SK-N-SH treated with all-trans-retinoic acid at 6 μM for 48 hours (cell line): ENCODE measurements at regions not wholly inside any gene's neighbourhood (a gene's known extent, or its start where the extent isn't known, plus 50 kb on each side); places are given as distances from the start of the nearest gene placed in this dataset.

Experiments
- ESRRG ChIP-seq: fragments of 250-450 bp; sonication (Bioruptor Pico); IDR thresholded peaks from 2 replicates; pipeline ENCODE4 v1.6.1; 2021; ENCODE audit warnings: mild to moderate bottlenecking
- ISL1 ChIP-seq: fragments of 250-450 bp; sonication (Bioruptor Pico); IDR thresholded peaks from 2 replicates; pipeline ENCODE4 v2.1.2; 2022; ENCODE audit warnings: mild to moderate bottlenecking, moderate library complexity
- OSR1 ChIP-seq: fragments of 250-450 bp; sonication (Bioruptor Pico); IDR thresholded peaks from 2 replicates; pipeline ENCODE4 v1.8.0; 2022; ENCODE audit warnings: moderate library complexity, mild to moderate bottlenecking, inconsistent platforms
- TOX ChIP-seq: fragments of 250-450 bp; sonication (Bioruptor Pico); IDR thresholded peaks from 2 replicates; pipeline ENCODE4 v1.8.0; 2021; ENCODE audit warnings: mild to moderate bottlenecking, moderate library complexity, borderline replicate concordance
- ZFP3 ChIP-seq: fragments of 250-450 bp; sonication (Bioruptor Pico); IDR thresholded peaks from 2 replicates; pipeline ENCODE4 v1.5.0; 2020; ENCODE audit warnings: mild to moderate bottlenecking, moderate library complexity
- ZFP30 ChIP-seq: fragments of 450-650 bp; formaldehyde crosslinking; IDR thresholded peaks from 2 replicates; pipeline ENCODE4 v1.5.0; 2022; ENCODE audit warnings: mild to moderate bottlenecking, moderate library complexity
- ZNF70 ChIP-seq: fragments of 450-650 bp; formaldehyde crosslinking; IDR thresholded peaks from 2 replicates; pipeline ENCODE4 v1.5.0; 2020; ENCODE audit warnings: mild to moderate bottlenecking, moderate library complexity
- TF ChIP-seq, protein P1 (sequence below): fragments of 250-450 bp; sonication (Bioruptor Pico); IDR thresholded peaks from 2 replicates; pipeline ENCODE4 v1.5.0; 2020; ENCODE audit warnings: mild to moderate bottlenecking, moderate library complexity

DNA sequence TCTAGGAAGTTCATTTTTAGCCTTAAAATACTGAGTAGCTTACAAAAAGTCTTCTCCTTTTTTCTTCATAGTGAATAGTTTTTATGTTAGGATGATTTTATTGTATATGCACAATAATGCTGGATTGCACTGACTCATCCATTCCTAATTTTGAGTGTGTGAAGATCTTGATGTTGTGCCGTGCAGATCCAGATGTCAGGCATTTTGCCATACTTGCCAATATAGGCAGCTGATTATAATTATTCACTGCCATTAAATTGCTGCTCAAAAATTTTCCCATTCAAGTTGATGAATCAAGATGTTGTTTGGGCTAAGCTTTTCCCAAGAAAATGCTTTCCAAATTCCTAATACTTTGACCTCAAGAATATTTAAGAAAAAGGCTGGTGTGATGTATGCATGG lies 218.3 kb downstream of the AHR start:
- no peak for TF ChIP-seq ZFP3
- TF ChIP-seq ESRRG = no peak
- TF ChIP-seq, protein P1, sequence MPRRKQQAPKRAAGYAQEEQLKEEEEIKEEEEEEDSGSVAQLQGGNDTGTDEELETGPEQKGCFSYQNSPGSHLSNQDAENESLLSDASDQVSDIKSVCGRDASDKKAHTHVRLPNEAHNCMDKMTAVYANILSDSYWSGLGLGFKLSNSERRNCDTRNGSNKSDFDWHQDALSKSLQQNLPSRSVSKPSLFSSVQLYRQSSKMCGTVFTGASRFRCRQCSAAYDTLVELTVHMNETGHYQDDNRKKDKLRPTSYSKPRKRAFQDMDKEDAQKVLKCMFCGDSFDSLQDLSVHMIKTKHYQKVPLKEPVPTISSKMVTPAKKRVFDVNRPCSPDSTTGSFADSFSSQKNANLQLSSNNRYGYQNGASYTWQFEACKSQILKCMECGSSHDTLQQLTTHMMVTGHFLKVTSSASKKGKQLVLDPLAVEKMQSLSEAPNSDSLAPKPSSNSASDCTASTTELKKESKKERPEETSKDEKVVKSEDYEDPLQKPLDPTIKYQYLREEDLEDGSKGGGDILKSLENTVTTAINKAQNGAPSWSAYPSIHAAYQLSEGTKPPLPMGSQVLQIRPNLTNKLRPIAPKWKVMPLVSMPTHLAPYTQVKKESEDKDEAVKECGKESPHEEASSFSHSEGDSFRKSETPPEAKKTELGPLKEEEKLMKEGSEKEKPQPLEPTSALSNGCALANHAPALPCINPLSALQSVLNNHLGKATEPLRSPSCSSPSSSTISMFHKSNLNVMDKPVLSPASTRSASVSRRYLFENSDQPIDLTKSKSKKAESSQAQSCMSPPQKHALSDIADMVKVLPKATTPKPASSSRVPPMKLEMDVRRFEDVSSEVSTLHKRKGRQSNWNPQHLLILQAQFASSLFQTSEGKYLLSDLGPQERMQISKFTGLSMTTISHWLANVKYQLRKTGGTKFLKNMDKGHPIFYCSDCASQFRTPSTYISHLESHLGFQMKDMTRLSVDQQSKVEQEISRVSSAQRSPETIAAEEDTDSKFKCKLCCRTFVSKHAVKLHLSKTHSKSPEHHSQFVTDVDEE (CRISPR knock-in tag) = no peak
- no peak for TF ChIP-seq ZNF70 (CRISPR knock-in tag)
- no peak for TF ChIP-seq ZFP30
- TF ChIP-seq ISL1 (CRISPR knock-in tag) = no peak
- no peak for TF ChIP-seq OSR1
- no peak for TF ChIP-seq TOX
